AG04449 (cell line): ENCODE measurements at regions not wholly inside any gene's neighbourhood (a gene's known extent, or its start where the extent isn't known, plus 50 kb on each side); places are given as distances from the start of the nearest gene placed in this dataset.
A peak's percentile ranks its signal among the peaks of the same experiment; 100 is the strongest.
"Not testable (repeated sequence)": the region's sequence is repeated elsewhere in the genome, so short reads cannot be mapped to it uniquely, and the experiment has no call there.

Experiments
- CTCF ChIA-PET: fragments of 350-600 bp; formaldehyde crosslinking; extraction: SDS; loops from one replicate; lab custom pipeline; 2021; ENCODE audit warnings: antibody characterized with exemption; lab: Yijun Ruan, JAX
- POLR2A ChIA-PET: fragments of 400-600, 350-600 bp; formaldehyde crosslinking; extraction: SDS; loops from one replicate; lab custom pipeline; 2020; ENCODE audit warnings: antibody characterized with exemption, inconsistent platforms; lab: Yijun Ruan, JAX
- DNase-seq: peaks from one replicate; pipeline ENCODE4 v3.0.0-alpha.2; 2010; ENCODE audit warnings: low read depth, low spot score
- H3K4me3 ChIP-seq: 2 replicates; pipeline ENCODE4 v1.5.1; 2011; ENCODE audit warnings: low read depth, mild to moderate bottlenecking, control low read depth, low read length
- CTCF ChIP-seq: IDR thresholded peaks from one replicate; pipeline ENCODE4 v1.5.1; 2011; ENCODE audit warnings: mild to moderate bottlenecking, moderate library complexity, low read length, control low read depth, inconsistent platforms; ENCODE audit not compliant: insufficient read depth; ENCODE audit errors: missing control alignments

GRCh38 chr6:135608031-135608430, 110.5 kb upstream of the AHI1 start:
- H3K4me3 ChIP-seq, result no peak overlapping the region
- no peak for DNase-seq
- no peak for TF ChIP-seq CTCF
- CTCF ChIA-PET, result no interaction called here
- POLR2A ChIA-PET, result no interaction called here

- CTCF ChIA-PET, H3K4me3 ChIP-seq, POLR2A ChIA-PET, DNase-seq: not testable (repeated sequence)
These were observed 112.7 kb upstream of the AHI1 start for GRCh38 chr6:135610192-135610591.

GRCh38 chr6:135616655-135617054, 119.1 kb upstream of the AHI1 start:
- POLR2A ChIA-PET, result no interaction called here
- no peak overlapping the region for H3K4me3 ChIP-seq
- DNase-seq, result peak; percentile 3
- no peak for TF ChIP-seq CTCF
- CTCF ChIA-PET, result no interaction called here

- no peak overlapping the region for H3K4me3 ChIP-seq
- DNase-seq, result no peak
- POLR2A ChIA-PET, result no interaction called here
- CTCF ChIA-PET, result no interaction called here
- no peak for TF ChIP-seq CTCF
These were observed 119.7 kb upstream of the AHI1 start for GRCh38 chr6:135617222-135617621.

- no peak for TF ChIP-seq CTCF
- CTCF ChIA-PET, result no interaction called here
- H3K4me3 ChIP-seq, result no peak overlapping the region
- DNase-seq, result no peak
- POLR2A ChIA-PET, result no interaction called here
These were observed 124.5 kb upstream of the AHI1 start for GRCh38 chr6:135622081-135622480.

GRCh38 chr6:135623979-135624378, 126.4 kb upstream of the AHI1 start:
- no peak for DNase-seq
- CTCF ChIA-PET, result no interaction called here
- TF ChIP-seq CTCF, result no peak
- no peak overlapping the region for H3K4me3 ChIP-seq
- POLR2A ChIA-PET, result no interaction called here
